Stimulated activated CD8-positive, alpha-beta memory T cell treated with anti-CD3 and anti-CD28 coated beads, Interleukin-12 subunit alpha, Interleukin-12 subunit beta, amount 100 ng/mL, for 24 hours (primary cell): ENCODE measurements at regions not wholly inside any gene's neighbourhood (a gene's known extent, or its start where the extent isn't known, plus 50 kb on each side); places are given as distances from the start of the nearest gene placed in this dataset.
"Not testable (repeated sequence)": the region's sequence is repeated elsewhere in the genome, so short reads cannot be mapped to it uniquely, and the experiment has no call there.

Experiments
- DNase-seq: peaks from one replicate; pipeline ENCODE4 v3.0.0-alpha.2; 2020; ENCODE audit errors: extremely low read depth

- no peak for DNase-seq
Measured at GRCh38 chr14:38405851-38406635, 150.2 kb upstream of the CLEC14A start.

- no peak for DNase-seq
Measured at GRCh38 chr14:38404616-38405015, 148.7 kb upstream of the CLEC14A start.

- no peak for DNase-seq
Measured at GRCh38 chr14:38404100-38404541, 148.2 kb upstream of the CLEC14A start.

GRCh38 chr14:38400751-38401150 is 144.9 kb upstream of the CLEC14A start:
- no peak for DNase-seq

GRCh38 chr14:38399652-38400051 is 143.8 kb upstream of the CLEC14A start:
- no peak for DNase-seq

- DNase-seq = no peak
Measured at GRCh38 chr14:38394767-38395166, 138.9 kb upstream of the CLEC14A start.

GRCh38 chr14:38394064-38394463 is 138.2 kb upstream of the CLEC14A start:
- no peak for DNase-seq

- DNase-seq = no peak
Measured at GRCh38 chr14:38391334-38391733, 135.4 kb upstream of the CLEC14A start.

GRCh38 chr14:38389681-38390080 is 133.8 kb upstream of the CLEC14A start:
- no peak for DNase-seq

GRCh38 chr14:38387821-38388220 is 131.9 kb upstream of the CLEC14A start:
- DNase-seq = no peak

GRCh38 chr14:38385836-38386235 is 129.9 kb upstream of the CLEC14A start:
- DNase-seq = no peak

GRCh38 chr14:38385343-38385742 is 129.4 kb upstream of the CLEC14A start:
- no peak for DNase-seq

- DNase-seq = no peak
Measured at GRCh38 chr14:38384741-38385140, 128.8 kb upstream of the CLEC14A start.

GRCh38 chr14:38367922-38368321 is 112.0 kb upstream of the CLEC14A start:
- DNase-seq = no peak

- DNase-seq = no peak
Measured at GRCh38 chr14:38366374-38366773, 110.5 kb upstream of the CLEC14A start.

GRCh38 chr14:38363217-38363616 is 107.3 kb upstream of the CLEC14A start:
- no peak for DNase-seq

GRCh38 chr14:38357557-38357956 is 101.7 kb upstream of the CLEC14A start:
- DNase-seq = no peak

GRCh38 chr14:38355473-38355872 is 99.6 kb upstream of the CLEC14A start:
- DNase-seq = not testable (repeated sequence)

- DNase-seq = no peak
Measured at GRCh38 chr14:38350102-38350501, 94.2 kb upstream of the CLEC14A start.

GRCh38 chr14:38342803-38343202 is 86.9 kb upstream of the CLEC14A start:
- no peak for DNase-seq

GRCh38 chr14:38339696-38340095 is 83.8 kb upstream of the CLEC14A start:
- DNase-seq = no peak

GRCh38 chr14:38336298-38336697 is 80.4 kb upstream of the CLEC14A start:
- no peak for DNase-seq

- DNase-seq = no peak
Measured at GRCh38 chr14:38330275-38330674, 74.4 kb upstream of the CLEC14A start.

- no peak for DNase-seq
Measured at GRCh38 chr14:38329246-38329645, 73.4 kb upstream of the CLEC14A start.
